Mucosa of descending colon (tissue), 3 donors: ENCODE measurements at regions not wholly inside any gene's neighbourhood (a gene's known extent, or its start where the extent isn't known, plus 50 kb on each side); places are given as distances from the start of the nearest gene placed in this dataset.

Source experiments
- ATAC-seq: fragments of 200-7000 bp; cut with Tn5 transposase; one replicate; pipeline ENCODE4 v1.9.1; 2020; ENCODE audit warnings: mild to moderate bottlenecking, moderate library complexity
- DNase-seq, 3 donors: peaks; one replicate each; pipeline ENCODE4 v3.0.0-alpha.2; 2020
- H3K36me3 ChIP-seq: fragments of 200-600 bp; one replicate; pipeline ENCODE4 v1.8.0; 2021; ENCODE audit warnings: low read depth, mild to moderate bottlenecking
- H3K4me1 ChIP-seq: fragments of 200-600 bp; one replicate; pipeline ENCODE4 v1.8.0; 2021; ENCODE audit warnings: low read depth, mild to moderate bottlenecking
- H3K4me3 ChIP-seq: fragments of 200-600 bp; one replicate; pipeline ENCODE4 v1.8.0; 2021; ENCODE audit warnings: mild to moderate bottlenecking
- H3K9me3 ChIP-seq: fragments of 200-600 bp; one replicate; pipeline ENCODE4 v1.8.0; 2021; ENCODE audit warnings: mild to moderate bottlenecking
- intact Hi-C, 2 donors: fragments of 100-400 bp; cut with DNase I in 1 of 2; cut with micrococcal nuclease in 1 of 2; formaldehyde crosslinking; loops; one replicate each; pipeline versions ENCODE4 v1.11.0 to v1.11.1; 2022; cut with DNase I, micrococcal nuclease
- TF ChIP-seq, protein P1 (sequence below): fragments of 200-600 bp; IDR thresholded peaks from one replicate; pipeline ENCODE4 v1.8.0; 2022; ENCODE audit warnings: antibody characterized with exemption, mild to moderate bottlenecking
- donor health status: DM: no; HTN: no; CAD: no; lungs with moderate emphysema.
- donor health status: DM: no; HTN: no; CAD: no.
- donor health status: DM: no; HTN: yes; CAD: no.

DNA sequence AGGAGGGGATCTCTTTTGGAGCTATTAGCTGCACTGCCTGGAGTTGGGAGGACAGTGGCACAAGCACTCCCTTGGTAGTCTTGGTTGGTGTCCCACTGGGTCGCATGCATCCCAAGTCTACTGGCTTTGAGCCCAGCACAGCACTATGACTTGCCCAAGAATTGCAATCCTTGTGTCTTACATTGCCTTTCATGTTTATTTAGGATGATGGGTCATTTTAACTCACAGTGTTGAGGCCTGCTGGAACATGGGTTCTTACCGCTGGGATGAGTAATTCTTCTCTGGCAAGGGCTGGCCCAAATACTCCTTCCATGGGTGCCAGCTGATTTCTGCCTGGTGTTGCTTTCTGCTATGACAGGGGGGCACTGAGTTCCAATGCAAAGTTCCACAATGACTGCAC lies 185.5 kb downstream of the TEX13C start:
- H3K4me3 ChIP-seq, result no peak overlapping the region
- no peak for ATAC-seq
- no peaks in the 10 kb centered on the region for H3K4me1 ChIP-seq
- no peak for DNase-seq
- TF ChIP-seq, protein P1, sequence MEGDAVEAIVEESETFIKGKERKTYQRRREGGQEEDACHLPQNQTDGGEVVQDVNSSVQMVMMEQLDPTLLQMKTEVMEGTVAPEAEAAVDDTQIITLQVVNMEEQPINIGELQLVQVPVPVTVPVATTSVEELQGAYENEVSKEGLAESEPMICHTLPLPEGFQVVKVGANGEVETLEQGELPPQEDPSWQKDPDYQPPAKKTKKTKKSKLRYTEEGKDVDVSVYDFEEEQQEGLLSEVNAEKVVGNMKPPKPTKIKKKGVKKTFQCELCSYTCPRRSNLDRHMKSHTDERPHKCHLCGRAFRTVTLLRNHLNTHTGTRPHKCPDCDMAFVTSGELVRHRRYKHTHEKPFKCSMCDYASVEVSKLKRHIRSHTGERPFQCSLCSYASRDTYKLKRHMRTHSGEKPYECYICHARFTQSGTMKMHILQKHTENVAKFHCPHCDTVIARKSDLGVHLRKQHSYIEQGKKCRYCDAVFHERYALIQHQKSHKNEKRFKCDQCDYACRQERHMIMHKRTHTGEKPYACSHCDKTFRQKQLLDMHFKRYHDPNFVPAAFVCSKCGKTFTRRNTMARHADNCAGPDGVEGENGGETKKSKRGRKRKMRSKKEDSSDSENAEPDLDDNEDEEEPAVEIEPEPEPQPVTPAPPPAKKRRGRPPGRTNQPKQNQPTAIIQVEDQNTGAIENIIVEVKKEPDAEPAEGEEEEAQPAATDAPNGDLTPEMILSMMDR, result no peak
- no peaks in the 10 kb centered on the region for H3K9me3 ChIP-seq
- H3K36me3 ChIP-seq, result no peaks in the 10 kb centered on the region
- intact Hi-C loops, result no loop called here

DNA sequence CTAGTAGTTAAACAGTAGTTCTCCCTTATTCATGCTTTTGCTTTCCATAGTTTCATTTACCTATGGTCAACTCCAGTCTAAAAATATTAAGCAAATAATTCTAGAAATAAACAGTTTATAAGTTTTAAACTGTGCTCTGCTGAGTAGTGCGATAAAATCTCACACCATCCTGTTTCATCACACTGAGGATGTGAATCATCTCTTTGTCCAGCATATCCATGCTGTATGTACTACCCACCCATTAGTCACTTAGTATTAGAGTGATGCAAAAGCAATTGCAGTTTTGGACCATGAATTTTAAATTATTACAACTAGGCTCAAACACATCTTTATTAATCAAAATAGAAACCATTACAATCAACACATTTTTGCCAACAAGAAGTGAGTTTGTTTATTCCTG lies 187.4 kb downstream of the TEX13C start:
- Histone ChIP-seq H3K9me3 (no peaks in the 10 kb centered on the region), H3K4me1 (no peaks in the 10 kb centered on the region), H3K36me3 (no peaks in the 10 kb centered on the region), H3K4me3 (no peak overlapping the region)
- TF ChIP-seq, protein P1, result no peak
- ATAC-seq (no peak), DNase-seq (no peak)
- intact Hi-C loops, result no loop called here

DNA sequence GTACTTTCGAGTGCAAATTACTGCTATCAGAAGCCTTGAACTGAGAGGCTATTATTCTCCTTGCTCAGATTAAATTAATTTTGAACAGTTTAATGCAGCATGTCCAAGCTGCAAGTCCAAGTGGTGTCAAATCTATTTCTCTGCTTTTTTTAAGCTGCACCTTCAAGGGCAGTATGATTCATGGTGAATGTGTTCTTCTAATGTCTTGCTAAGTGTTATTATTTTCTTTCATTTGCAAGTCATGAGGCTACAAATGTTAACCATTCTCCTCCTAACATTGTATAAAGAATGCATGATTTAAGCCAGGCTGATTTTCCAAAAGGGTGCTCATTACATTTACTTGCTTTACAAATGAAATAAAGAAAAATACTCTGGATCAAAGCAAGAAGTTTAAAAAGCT lies 200.4 kb downstream of the TEX13C start:
- Histone ChIP-seq H3K4me1 (no peaks in the 10 kb centered on the region), H3K36me3 (no peaks in the 10 kb centered on the region), H3K9me3 (no peaks in the 10 kb centered on the region), H3K4me3 (no peak overlapping the region)
- DNase-seq (no peak), ATAC-seq (no peak)
- intact Hi-C loops, result no loop called here
- TF ChIP-seq, protein P1, result no peak

DNA sequence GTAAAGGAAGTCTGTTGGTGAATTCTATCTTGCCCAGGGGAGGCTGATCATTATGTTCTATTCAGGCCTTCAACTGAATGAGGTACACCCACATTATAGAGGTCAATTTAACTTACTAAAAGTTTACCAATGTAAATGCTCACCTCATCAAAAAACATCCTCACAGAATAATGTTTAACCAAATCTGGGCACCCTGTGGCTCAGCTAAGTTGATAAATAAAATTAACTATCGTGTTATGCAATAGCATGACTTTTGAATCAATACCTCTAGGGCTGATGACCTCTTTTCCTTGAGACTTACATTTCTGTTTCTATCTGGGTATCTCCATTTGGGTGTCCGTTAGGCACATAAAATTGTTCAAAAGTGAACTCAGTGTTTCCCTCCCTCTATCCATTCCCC lies 203.1 kb downstream of the TEX13C start:
- intact Hi-C loops, result no loop called here
- H3K4me3 ChIP-seq, result no peak overlapping the region
- DNase-seq, result no peak
- H3K4me1 ChIP-seq, result no peaks in the 10 kb centered on the region
- no peak for ATAC-seq
- TF ChIP-seq, protein P1, result no peak
- H3K9me3 ChIP-seq, result no peaks in the 10 kb centered on the region
- H3K36me3 ChIP-seq, result no peaks in the 10 kb centered on the region

DNA sequence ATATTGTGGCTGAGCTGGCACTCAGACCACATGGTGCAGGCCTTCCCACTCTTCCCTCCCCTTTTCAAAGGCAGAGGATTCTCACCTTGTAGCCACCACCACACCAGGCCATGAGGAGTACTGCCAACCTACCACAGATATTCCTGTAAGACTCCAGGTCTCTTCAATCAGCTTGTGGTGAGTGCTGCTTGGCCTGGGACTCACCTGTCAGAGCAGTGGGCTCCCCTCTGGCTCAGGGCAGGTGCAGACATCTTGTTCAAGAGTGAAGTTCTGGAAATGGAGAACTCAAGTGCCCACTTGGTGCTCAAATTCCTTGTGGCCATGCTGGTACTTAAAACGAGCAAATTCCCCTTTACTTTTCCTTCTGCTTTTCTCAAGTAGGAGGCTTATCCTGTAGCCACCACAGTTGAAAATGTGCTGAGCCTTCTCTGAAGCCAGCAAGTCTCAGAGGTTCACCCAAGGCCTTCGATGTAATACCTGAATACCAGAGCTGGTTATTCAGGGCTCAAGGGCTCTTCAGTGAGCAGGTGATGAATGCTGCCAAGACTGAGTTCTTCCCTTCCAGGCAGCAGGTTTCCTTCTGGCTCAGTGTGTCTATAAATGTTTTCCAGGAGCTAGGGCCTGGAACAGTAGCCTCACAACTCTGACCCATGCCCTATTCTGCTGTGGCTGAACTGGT lies 212.9 kb downstream of the TEX13C start:
- Histone ChIP-seq H3K4me3 (no peak overlapping the region), H3K4me1 (no peaks in the 10 kb centered on the region), H3K36me3 (no peaks in the 10 kb centered on the region), H3K9me3 (peaks cover 3% of the 10 kb centered on the region)
- intact Hi-C loops, result no loop called here
- no peak for ATAC-seq
- TF ChIP-seq, protein P1, result no peak
- DNase-seq, result no peak

DNA sequence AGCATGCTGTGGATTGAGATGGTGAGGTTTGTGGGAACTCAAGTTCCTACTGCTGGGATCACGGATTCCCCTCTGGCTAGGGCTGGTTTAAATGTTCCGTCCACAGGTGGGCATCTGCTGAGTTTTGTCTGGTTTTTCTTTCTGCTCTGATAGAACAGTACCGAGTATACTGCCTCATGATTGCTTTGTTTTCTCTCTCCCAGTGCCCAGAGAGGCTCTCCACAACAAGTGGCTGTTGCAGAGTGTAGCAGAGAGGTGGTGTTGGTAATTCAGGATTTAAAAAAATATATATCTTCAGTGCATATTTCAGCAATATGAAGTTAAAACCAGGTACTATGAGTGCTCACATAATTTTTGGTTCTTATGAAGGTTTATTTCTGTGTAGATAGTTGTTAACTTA lies 213.7 kb downstream of the TEX13C start:
- Histone ChIP-seq H3K9me3 (peaks cover 3% of the 10 kb centered on the region), H3K4me1 (no peaks in the 10 kb centered on the region), H3K36me3 (no peaks in the 10 kb centered on the region), H3K4me3 (no peak overlapping the region)
- DNase-seq (no peak), ATAC-seq (no peak)
- TF ChIP-seq, protein P1, result no peak
- intact Hi-C loops, result no loop called here
